Brain microvascular endothelial cell (primary cell): ENCODE measurements at regions not wholly inside any gene's neighbourhood (a gene's known extent, or its start where the extent isn't known, plus 50 kb on each side); places are given as distances from the start of the nearest gene placed in this dataset.
A peak's percentile ranks its signal among the peaks of the same experiment; 100 is the strongest.

Experiments used
- DNase-seq: peaks from one replicate; pipeline ENCODE4 v3.0.0-alpha.2; 2020
- H3K27ac ChIP-seq: fragments of 250-450 bp; sonication (Bioruptor Pico); 2 replicates; pipeline ENCODE4 v1.5.1; 2020; ENCODE audit warnings: mild to moderate bottlenecking, moderate library complexity
- H3K27me3 ChIP-seq: fragments of 250-450 bp; sonication (Bioruptor Pico); replicated peaks from 2 replicates; pipeline ENCODE4 v1.5.1; 2020; ENCODE audit warnings: mild to moderate bottlenecking
- H3K36me3 ChIP-seq: fragments of 250-450 bp; sonication (Bioruptor Pico); replicated peaks from 2 replicates; pipeline ENCODE4 v1.5.1; 2020; ENCODE audit warnings: mild to moderate bottlenecking
- H3K4me3 ChIP-seq: 2 replicates; pipeline ENCODE4 v1.5.1; 2011; ENCODE audit warnings: low read depth, mild to moderate bottlenecking, control low read depth, low read length, moderate library complexity
- in situ Hi-C: cut with HindIII; loops from 2 replicates; pipeline ENCODE4 v1.10.0; 2017; ENCODE audit warnings: low sequenced_read_pairs, low pct_ligation_motif_present
- TF ChIP-seq, protein P1 (sequence below): IDR thresholded peaks from 2 replicates; pipeline ENCODE4 v1.5.1; 2011; ENCODE audit warnings: low read depth, mild to moderate bottlenecking, moderate library complexity, low read length, control low read depth, inconsistent platforms; ENCODE audit errors: missing control alignments

- H3K36me3 ChIP-seq: no peaks in the 10 kb centered on the region
- in situ Hi-C loops: no loop called here
- no peak overlapping the region for H3K4me3 ChIP-seq
- TF ChIP-seq, protein P1, sequence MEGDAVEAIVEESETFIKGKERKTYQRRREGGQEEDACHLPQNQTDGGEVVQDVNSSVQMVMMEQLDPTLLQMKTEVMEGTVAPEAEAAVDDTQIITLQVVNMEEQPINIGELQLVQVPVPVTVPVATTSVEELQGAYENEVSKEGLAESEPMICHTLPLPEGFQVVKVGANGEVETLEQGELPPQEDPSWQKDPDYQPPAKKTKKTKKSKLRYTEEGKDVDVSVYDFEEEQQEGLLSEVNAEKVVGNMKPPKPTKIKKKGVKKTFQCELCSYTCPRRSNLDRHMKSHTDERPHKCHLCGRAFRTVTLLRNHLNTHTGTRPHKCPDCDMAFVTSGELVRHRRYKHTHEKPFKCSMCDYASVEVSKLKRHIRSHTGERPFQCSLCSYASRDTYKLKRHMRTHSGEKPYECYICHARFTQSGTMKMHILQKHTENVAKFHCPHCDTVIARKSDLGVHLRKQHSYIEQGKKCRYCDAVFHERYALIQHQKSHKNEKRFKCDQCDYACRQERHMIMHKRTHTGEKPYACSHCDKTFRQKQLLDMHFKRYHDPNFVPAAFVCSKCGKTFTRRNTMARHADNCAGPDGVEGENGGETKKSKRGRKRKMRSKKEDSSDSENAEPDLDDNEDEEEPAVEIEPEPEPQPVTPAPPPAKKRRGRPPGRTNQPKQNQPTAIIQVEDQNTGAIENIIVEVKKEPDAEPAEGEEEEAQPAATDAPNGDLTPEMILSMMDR: no peak
- DNase-seq: no peak
- H3K27ac ChIP-seq: no peak overlapping the region
- no peaks in the 10 kb centered on the region for H3K27me3 ChIP-seq
Measured at GRCh38 chr3:43892526-43892925, 201.8 kb downstream of the ABHD5 start.

DNA sequence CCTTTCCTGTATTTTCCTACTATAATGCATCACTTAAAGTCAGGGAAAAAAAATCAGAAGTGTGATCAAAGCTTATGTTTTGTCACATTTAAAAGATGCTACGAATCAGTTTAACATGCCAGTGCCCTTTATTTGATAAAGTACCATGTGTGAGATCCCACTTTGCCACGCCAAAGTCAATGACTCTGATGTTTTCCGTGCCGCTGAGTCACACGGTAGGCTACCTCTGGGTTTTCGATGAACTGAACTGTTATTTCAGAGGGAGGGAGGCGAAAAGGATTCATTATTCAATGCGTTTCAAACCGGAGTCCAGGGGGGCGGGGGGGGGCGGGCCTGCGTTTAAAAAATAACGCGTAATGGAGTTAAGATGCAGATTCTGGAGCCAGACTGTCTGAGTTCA lies 203.0 kb downstream of the ABHD5 start:
- Histone ChIP-seq H3K36me3 (no peaks in the 10 kb centered on the region), H3K27ac (peak overlapping the region; percentile 14), H3K27me3 (no peaks in the 10 kb centered on the region), H3K4me3 (peak overlapping the region; percentile 65)
- in situ Hi-C loops: no loop called here
- no peak for DNase-seq
- TF ChIP-seq, protein P1: no peak

DNA sequence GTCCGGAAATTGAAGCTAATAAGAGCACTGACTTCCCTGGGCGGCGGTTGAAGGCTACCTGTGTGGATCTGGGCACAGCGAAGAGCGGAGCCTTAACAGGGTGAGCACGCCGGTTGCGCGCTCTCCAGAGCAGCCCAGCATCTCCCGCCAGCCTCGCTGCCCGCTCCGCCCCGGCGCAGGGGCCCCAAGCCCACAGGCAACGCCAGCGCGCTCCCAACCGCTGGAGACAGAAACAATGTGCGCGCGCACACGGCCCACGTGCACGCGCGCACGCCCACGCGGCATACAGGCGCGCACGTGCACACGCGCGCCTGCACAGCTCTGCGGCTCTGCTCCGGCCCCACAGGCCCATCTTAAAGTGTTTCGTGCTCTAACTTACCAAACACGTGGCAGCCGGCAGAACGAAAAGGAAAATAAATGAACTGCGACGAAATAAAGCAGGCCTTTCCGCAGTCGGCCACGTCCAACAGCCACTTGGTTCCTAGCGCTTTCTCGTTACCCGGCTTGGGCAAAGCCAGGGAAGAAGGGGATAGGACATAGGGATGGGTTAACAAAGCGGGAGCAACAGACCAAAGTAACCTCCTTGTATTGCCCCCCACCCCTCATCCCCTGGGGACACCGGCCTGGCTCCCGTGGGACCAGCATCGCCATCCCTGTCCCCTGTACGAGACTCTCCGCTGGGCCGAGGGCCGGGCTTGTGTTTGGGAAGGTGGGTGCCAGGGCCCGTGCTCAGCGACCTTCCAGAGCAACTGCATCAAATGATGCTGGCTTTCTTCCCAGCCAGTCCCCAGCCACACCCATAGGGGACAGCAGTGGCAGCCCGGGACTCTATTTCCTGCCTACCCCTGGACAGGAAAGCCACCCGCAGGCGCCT lies 203.7 kb downstream of the ABHD5 start:
- peak; percentile 41 for DNase-seq
- peak overlapping the region; percentile 65 for H3K4me3 ChIP-seq
- peak overlapping the region; percentile 14 for H3K27ac ChIP-seq
- no peaks in the 10 kb centered on the region for H3K36me3 ChIP-seq
- no peaks in the 10 kb centered on the region for H3K27me3 ChIP-seq
- in situ Hi-C loops: no loop called here
- TF ChIP-seq, protein P1: peak; percentile 28

GRCh38 chr3:43895573-43895972 lies 204.8 kb downstream of the ABHD5 start:
- Histone ChIP-seq H3K27me3 (no peaks in the 10 kb centered on the region), H3K27ac (no peak overlapping the region), H3K36me3 (no peaks in the 10 kb centered on the region), H3K4me3 (no peak overlapping the region)
- TF ChIP-seq, protein P1: no peak
- in situ Hi-C loops: no loop called here
- no peak for DNase-seq

DNA sequence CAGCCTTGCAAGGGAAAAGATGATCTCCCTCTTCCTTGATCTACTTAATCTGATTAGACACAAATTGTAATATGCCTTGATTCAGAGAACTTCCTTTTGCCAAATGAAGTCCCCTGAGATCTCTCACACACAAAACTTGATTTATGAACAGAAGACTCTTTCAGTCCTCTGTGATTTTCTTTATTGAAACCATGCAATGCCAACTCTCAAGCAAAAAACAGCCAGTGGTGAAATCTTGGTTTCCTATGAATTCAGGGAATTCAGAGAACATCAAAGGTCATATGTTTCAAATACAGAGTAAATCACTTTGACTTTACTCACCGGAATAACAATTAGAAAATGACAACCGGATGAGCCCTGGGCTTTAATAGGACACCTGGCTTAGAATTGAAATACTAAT lies 211.7 kb downstream of the ABHD5 start:
- no peak for DNase-seq
- TF ChIP-seq, protein P1: no peak
- in situ Hi-C loops: no loop called here
- H3K36me3 ChIP-seq: no peaks in the 10 kb centered on the region
- no peaks in the 10 kb centered on the region for H3K27me3 ChIP-seq
- H3K4me3 ChIP-seq: no peak overlapping the region
- no peak overlapping the region for H3K27ac ChIP-seq

GRCh38 chr3:43905157-43905556 lies 214.4 kb downstream of the ABHD5 start:
- TF ChIP-seq, protein P1: no peak
- in situ Hi-C loops: no loop called here
- DNase-seq: no peak

More at GRCh38 chr3:43905157-43905556, 214.4 kb downstream of the ABHD5 start:
- H3K27ac ChIP-seq: no peak overlapping the region
- no peaks in the 10 kb centered on the region for H3K36me3 ChIP-seq
- H3K4me3 ChIP-seq: no peak overlapping the region
- no peaks in the 10 kb centered on the region for H3K27me3 ChIP-seq
